ENCODE measurements at regions not wholly inside any gene's neighbourhood (a gene's known extent, or its start where the extent isn't known, plus 50 kb on each side); places are given as distances from the start of the nearest gene placed in this dataset.

- no TSS peak for BruUV-seq (replicated peaks)
- ChIA-PET CTCF (no interaction called here), POLR2A (ENCODE audit: unreplicated experiment) (no interaction called here)
- Histone ChIP-seq H3K4me3 (no peak overlapping the region), H2AFZ (no peak overlapping the region), H3K4me2 (no peak overlapping the region), H3K9me3 (ENCODE audit: insufficient read depth, low read depth) (0 out of 2 replicates have a peak, but pooled peaks cover 4% of the 10 kb centered on the region), H3K27me3 (ENCODE audit: insufficient read depth, low read depth) (no peaks in the 10 kb centered on the region), H3K9me2 (ENCODE audit: insufficient read depth) (no peaks in the 10 kb centered on the region), H3K4me1 (replicated peaks; ENCODE audit: insufficient read depth) (peaks cover 27% of the 10 kb centered on the region), H4K20me1 (ENCODE audit: insufficient read depth) (peaks cover 65% of the 10 kb centered on the region), H3K79me2 (ENCODE audit: low read depth) (peaks cover 100% of the 10 kb centered on the region), H3K36me3 (ENCODE audit: low read depth) (no peaks in the 10 kb centered on the region), H3K27ac (no peak overlapping the region), H3F3A (ENCODE audit: insufficient read depth, low read depth) (peaks cover 26% of the 10 kb centered on the region)
- intact Hi-C loops (cut with micrococcal nuclease; ENCODE audit: unreplicated experiment) = no loop called here
- TF ChIP-seq CTCF (conservative IDR thresholded peaks at IDR 0.05) (no peak), EZH2 (IDR thresholded peaks at IDR 0.05; ENCODE audit: low read depth) (no peak)
- no peak for DNase-seq
Observed at GRCh38 chr17:63035695-63036094, 69.7 kb downstream of the TANC2 start.

GRCh38 chr17:63039342-63039741 lies 73.3 kb downstream of the TANC2 start:
- Histone ChIP-seq H3K27me3 (ENCODE audit: insufficient read depth, low read depth) (no peaks in the 10 kb centered on the region), H3K9me2 (ENCODE audit: insufficient read depth) (no peaks in the 10 kb centered on the region), H3K36me3 (ENCODE audit: low read depth) (peaks cover 4% of the 10 kb centered on the region; the same call in 1 of the 2 replicates), H3K79me2 (ENCODE audit: low read depth) (peaks cover 100% of the 10 kb centered on the region), H3K9me3 (ENCODE audit: insufficient read depth, low read depth) (0 out of 2 replicates have a peak, but pooled peaks cover 4% of the 10 kb centered on the region), H3K4me1 (replicated peaks; ENCODE audit: insufficient read depth) (peaks cover 27% of the 10 kb centered on the region), H3F3A (ENCODE audit: insufficient read depth, low read depth) (peaks cover 39% of the 10 kb centered on the region), H3K27ac (no peak overlapping the region), H3K4me2 (peak overlapping the region; percentile 44; the same call in 1 of the 2 replicates), H4K20me1 (ENCODE audit: insufficient read depth) (peaks cover 86% of the 10 kb centered on the region), H3K4me3 (no peak overlapping the region), H2AFZ (no peak overlapping the region)
- no peak for DNase-seq
- CTCF ChIA-PET = no interaction called here
- intact Hi-C loops (cut with micrococcal nuclease; ENCODE audit: unreplicated experiment) = no loop called here
- POLR2A ChIA-PET (ENCODE audit: unreplicated experiment) = no interaction called here
- TF ChIP-seq EZH2 (IDR thresholded peaks at IDR 0.05; ENCODE audit: low read depth) = no peak
- no peak for TF ChIP-seq CTCF (conservative IDR thresholded peaks at IDR 0.05)
- no TSS peak for BruUV-seq (replicated peaks)

GRCh38 chr17:63039899-63040602 lies 74.0 kb downstream of the TANC2 start:
- peaks cover 46% of the 10 kb centered on the region for H3F3A ChIP-seq (ENCODE audit: insufficient read depth, low read depth)
- peaks cover 4% of the 10 kb centered on the region for H3K36me3 ChIP-seq (ENCODE audit: low read depth)
- peaks cover 100% of the 10 kb centered on the region for H3K79me2 ChIP-seq (ENCODE audit: low read depth)
- intact Hi-C loops (cut with micrococcal nuclease; ENCODE audit: unreplicated experiment) = no loop called here
- no peak for DNase-seq
- H3K9me2 ChIP-seq (ENCODE audit: insufficient read depth) = no peaks in the 10 kb centered on the region
- H4K20me1 ChIP-seq (ENCODE audit: insufficient read depth) = peaks cover 87% of the 10 kb centered on the region
- TF ChIP-seq CTCF (conservative IDR thresholded peaks at IDR 0.05) (no peak), EZH2 (IDR thresholded peaks at IDR 0.05; ENCODE audit: low read depth) (no peak)
- peak overlapping the region; percentile 44 for H3K4me2 ChIP-seq
- peaks cover 27% of the 10 kb centered on the region for H3K4me1 ChIP-seq (replicated peaks; ENCODE audit: insufficient read depth)
- POLR2A ChIA-PET (ENCODE audit: unreplicated experiment) = interaction anchor here (0.5 to 0.7 kb wide), 2 partner anchors 29 to 215 kb away, joined by 3 to 4 read pairs; no protein-coding TSS in a partner anchor
- H3K9me3 ChIP-seq (ENCODE audit: insufficient read depth, low read depth) = 0 out of 2 replicates have a peak, but pooled peaks cover 4% of the 10 kb centered on the region
- H3K27me3 ChIP-seq (ENCODE audit: insufficient read depth, low read depth) = no peaks in the 10 kb centered on the region
- H3K4me3 ChIP-seq = no peak overlapping the region
- no peak overlapping the region for H2AFZ ChIP-seq
- no peak overlapping the region for H3K27ac ChIP-seq
- no TSS peak for BruUV-seq (replicated peaks)
- CTCF ChIA-PET = interaction anchor here (0.5 kb wide), 1 partner anchor 87 kb away, joined by 3 read pairs; no protein-coding TSS in a partner anchor
